Activated CD4-positive, alpha-beta T cell treated with anti-CD3 and anti-CD28 coated beads, Interleukin-2, amount 50 U/mL, for 1 hour (primary cell): ENCODE measurements at regions not wholly inside any gene's neighbourhood (a gene's known extent, or its start where the extent isn't known, plus 50 kb on each side); places are given as distances from the start of the nearest gene placed in this dataset.

Experiments
- DNase-seq: peaks from one replicate; pipeline ENCODE4 v3.0.0-alpha.2; 2020

DNA sequence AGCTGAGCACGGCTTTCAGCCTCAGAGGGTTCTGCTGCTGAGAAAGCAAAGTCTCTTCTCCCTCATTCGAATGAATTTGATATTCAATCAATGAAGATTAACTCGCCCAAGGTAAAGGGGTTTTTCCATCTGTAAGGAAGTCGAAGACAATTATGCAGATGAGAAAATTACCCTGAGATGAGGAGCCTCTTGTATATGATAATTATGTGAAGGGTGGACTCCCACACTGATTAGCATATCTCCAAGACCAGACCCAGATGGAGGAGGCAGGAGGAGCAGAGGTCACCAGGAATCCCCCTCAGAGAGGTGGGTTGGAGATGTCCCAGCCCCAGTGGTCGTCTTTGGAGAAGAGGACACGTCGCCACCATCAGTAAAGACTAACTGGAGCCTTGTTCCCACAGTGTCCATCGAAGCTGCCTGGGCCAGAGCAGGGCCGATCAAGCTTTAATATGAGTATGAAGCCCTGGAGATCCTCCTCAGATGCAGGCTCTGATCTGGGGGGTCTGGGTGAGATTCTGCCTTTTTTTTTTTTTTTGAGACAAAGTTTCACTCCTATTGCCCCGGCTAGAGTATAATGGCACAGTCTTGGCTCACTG, 61.5 kb upstream of the LHX1 start:
- DNase-seq: no peak

DNA sequence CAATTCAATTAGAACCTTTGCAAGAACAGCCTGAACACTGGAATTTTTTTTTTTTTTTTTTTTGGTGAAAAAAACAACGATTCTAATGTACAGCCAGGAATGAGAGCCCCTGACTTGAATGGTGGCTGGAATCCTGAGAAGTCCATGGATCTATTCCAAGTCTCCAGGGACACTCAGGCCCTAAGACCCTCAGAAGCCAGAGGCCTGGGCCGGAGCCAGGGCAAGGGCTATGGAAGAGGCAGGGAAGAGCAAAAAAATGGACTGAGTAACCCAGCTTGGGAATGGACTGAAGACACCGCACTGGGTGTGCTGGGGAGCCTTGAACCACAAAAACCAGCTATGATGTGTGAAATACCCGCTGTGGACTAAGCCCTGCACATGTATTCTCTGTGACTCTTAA, 60.3 kb upstream of the LHX1 start:
- no peak for DNase-seq

DNA sequence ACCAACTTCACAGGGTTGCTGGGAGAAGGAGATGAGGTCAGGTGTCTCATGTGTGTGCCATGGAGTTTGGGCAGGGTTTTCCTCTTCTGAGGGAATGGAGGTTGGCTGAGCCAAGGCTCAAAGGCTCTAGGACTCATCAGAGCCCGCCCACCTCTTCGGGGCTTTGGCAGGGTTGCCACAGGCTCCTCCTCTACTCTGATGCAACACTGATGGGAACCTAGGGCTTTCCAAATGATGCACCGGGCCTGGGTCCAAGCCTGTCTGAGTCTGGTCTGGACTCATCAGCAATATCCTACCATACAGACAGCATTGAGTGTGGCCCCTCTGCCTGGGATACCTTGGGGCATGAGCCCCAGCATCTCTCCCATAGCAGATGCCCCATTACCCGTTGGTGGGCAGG, 59.5 kb upstream of the LHX1 start:
- DNase-seq: no peak

DNA sequence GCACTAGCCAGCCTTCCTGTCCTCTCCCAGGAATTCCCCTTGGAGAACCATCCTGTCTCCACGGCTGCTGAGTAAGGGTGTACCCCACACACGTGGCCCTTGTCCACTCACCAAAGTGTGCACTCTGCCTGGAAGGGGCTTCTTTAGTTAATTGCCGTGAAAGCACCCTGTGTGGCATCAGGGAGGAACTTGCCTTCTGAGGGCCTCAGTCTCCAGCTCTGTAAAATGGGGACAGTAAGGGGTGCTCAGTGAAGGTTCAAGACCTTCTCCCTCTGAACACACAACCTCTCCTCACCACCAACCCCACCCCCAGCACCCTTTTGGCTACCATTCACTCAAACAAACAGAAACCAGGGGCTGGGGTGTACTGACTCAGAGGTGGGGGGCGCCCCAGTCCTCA, 59.1 kb upstream of the LHX1 start:
- no peak for DNase-seq

DNA sequence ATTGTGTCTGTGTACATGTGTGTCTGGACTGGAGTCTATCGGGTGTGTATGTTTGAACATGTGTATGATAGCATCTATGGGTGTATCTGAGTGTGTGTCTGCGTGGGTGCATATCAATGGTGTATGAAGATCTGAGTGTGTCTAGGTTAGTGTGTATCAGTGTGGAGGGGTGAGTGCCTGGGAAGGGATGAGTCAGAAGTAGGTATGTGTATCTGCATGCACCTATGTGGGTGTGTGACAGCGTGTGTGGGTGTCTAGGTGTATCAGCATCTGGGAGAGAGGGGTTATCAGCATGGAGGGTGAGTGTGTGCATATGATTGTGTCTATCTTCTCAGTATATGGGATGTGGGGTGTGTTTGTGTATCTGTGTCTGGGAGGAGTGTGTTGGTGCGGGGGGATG, 58.2 kb upstream of the LHX1 start:
- no peak for DNase-seq

DNA sequence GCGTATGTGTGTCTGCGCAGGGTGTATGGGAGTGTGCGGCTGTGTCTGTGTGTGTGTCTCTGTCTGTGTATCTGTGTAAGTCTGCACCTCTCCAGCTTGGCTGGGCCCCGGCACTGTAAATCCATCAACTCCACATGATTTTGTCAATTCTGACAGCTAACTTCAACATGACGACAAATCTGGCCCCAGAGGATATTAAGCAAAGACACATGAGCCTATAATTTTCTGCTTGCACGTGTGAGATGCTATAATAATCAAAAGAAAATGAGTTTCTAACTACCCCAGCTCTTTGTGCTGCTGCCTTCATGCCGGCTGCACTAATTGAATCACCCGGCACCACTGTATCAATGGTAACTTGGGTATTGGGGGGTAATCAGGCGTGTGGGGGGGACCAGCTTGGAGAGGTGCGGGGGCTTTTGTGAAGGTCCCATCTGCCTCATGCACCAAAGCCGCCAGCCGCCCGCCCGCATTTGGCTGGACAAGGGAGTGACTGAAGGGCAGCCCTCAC, 57.6 kb upstream of the LHX1 start:
- no peak for DNase-seq

DNA sequence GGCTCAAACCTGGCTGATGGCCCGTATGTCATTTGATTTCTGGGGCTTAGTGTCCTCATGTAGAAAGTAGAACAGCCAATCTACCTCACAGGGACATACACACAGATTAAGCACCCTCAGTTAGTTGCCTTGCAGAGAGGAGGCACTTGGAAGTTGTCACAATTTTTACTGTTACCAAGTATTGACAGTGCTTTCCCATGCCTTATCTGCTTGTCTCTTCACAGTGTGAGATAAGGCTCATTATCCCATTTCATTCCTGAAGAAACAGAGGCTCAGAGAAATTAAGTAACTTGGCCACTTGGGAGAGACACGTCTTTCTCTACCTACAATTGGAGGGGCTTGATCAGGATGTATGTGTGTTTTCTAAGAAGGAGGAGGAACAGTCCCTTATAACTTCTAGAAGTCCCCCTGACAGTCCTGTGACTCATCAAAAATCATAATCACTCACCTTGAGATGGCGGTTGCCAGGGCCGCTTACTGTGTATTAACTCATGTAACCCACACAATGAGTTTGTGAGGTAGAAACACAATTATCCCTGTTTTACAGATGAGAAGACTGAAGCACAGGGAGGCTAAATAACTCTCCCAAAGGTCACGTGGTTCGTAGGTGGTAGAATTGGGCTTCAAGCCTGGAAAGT, 56.9 kb upstream of the LHX1 start:
- no peak for DNase-seq

DNA sequence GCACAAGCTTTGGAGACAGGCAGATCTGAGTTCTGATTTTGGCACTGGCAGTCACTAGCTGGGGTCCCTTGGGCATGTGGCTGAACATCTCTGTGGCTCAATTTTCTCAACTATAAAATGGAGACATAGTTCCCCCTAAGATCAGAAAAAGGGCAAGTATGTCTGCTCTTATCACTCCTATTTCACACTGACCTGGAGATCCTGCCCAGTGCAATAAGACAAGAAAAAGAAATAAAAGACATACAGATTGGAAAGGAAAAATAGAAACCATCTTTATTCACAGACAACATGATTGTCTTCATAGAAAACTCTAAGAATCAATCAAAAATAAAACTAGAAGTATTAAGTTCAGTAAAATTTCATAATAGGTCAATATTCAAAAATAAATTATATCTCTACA, 56.0 kb upstream of the LHX1 start:
- DNase-seq: no peak

DNA sequence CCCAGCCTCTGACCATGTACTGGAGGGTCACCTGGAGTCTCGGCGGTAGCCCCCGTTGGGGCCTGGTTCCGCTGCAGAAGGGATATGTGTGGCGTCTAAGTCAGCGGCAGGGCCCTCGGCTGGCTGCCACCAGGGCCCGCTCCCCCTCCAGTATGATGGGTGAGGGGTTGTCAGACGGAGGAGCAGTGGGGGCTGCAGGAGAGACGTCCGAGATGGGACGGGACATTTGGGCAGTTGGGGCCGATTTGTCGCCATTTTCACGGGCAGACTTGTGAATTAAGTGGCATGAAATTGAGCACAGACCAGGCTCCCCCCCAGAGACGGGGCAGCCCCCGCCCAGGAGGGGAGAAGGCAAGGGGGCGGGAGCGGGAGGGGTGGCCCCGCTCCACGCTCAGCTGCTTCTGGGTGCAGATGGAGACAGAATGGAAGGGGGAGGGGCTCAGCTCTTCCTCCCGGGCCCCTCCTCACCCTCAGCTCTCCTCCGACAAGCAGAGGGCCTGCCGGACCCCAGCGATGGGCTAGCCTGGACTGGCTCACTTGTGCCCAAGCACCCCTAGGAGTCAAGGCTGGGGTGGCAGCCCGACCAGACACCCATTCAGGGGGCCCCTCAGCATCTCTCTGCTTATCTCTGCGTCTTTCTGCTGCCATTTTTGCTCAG, 52.7 kb upstream of the LHX1 start:
- no peak for DNase-seq

DNA sequence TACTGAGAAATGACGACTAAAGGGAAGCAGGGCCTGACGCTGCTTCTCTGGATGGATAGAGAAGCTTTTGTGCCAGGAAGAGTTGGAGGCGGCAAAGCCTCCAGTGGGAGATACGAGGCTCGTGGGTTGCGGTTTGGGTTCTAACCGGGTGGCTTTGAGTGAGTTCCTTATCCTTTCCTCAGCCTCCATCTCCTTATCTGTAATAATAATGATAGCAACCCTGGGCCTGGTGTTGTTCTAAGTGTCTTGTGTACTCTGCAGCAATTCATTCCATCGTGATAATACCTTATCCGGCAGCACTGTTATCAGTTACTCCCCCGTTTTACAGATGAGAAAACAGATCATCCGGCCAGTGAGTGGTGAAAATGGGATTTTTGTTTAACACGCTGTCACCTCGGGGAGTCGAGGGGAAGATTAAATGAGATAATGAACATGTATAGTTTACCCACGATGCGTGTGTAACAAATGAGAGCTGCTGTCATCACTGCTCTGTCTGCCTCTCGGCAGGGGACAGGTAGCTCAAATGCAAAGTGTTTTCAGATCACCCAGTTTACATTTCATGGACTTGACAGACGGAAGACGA, 52.0 kb upstream of the LHX1 start:
- no peak for DNase-seq

DNA sequence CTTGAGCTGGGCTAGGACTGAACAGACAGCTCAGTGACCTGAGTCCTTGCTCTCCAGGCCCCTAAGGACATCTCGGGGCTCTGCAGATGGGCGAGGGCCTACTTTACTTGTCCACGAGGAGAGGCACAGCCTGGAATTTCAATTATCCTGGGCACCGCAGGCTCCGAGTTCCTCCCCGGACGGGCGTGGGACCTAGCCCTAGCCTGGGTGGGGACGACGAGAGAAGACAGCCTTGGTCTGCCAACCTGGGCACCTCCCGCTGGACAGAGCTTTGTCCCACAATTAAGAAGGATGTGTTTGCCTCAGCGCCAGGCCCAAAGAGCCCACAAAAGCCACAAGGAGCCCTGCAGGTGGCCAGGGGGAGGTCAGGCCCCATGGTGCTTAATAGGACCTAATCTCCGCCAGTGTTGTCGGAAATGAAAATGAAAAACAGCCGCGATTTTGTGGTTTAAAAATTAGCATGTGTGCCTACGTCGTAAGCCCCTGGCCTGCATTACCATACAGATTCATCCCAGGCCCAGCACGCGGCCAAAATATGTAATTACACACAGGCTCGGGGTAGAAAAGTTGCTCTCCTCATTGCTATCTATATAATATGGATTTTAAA, 51.4 kb upstream of the LHX1 start:
- DNase-seq: no peak
